ENCODE measurements at regions not wholly inside any gene's neighbourhood (a gene's known extent, or its start where the extent isn't known, plus 50 kb on each side); places are given as distances from the start of the nearest gene placed in this dataset.

DNA sequence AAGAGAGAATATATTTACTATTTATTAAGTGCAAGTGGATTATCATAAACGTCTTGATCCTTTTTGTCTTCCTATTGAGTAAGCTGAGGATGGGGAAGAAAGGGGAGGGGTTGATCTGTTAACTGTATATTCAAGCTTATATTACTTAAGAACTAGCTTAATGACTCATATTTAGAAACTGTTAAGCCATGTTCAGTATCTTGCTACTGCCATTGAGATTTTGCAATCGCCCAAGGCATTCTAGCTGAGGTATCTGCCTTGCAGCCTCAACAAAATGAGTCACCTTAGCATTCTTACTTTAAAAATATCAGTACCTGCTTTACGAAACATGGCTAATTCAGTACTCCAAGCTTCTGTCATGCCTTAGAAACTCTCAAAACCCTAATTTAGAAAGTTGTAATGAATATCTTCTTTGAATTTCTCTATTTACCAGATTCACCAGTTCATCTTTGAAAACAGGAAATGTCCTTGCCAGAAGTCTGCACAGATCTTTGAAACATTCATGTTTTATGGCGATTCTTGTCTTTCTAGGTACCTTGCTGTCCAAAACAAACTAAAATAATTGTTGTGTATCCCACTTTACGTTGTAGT lies 76.1 kb downstream of the ALG10B start:
- Histone ChIP-seq H3K79me2 (ENCODE audit: low read length) (no peaks in the 10 kb centered on the region), H3K4me3 (ENCODE audit: low read length) (peak overlapping the region; percentile 22; the same call in 1 of the 2 replicates), H3K36me3 (ENCODE audit: low read depth, low read length) (no peaks in the 10 kb centered on the region), H3K9me3 (ENCODE audit: low read length) (no peaks in the 10 kb centered on the region), H3K9me2 (replicated peaks; ENCODE audit: low read length) (no peaks in the 10 kb centered on the region), H3K9ac (ENCODE audit: low read length) (peak overlapping the region; percentile 30; the same call in 1 of the 2 replicates), H4K20me1 (ENCODE audit: low read length) (no peaks in the 10 kb centered on the region), H3K4me2 (ENCODE audit: low read length) (peak overlapping the region; percentile 77), H3F3A (ENCODE audit: low read length, unreplicated experiment) (no peaks in the 10 kb centered on the region), H3K27me3 (ENCODE audit: low read length) (no peaks in the 10 kb centered on the region), H2AFZ (ENCODE audit: low read length) (peak overlapping the region; percentile 39; the same call in 1 of the 2 replicates), H3K4me1 (ENCODE audit: insufficient read depth, low read length) (peaks cover 48% of the 10 kb centered on the region), H3K27ac (ENCODE audit: low read length) (peak overlapping the region; percentile 78)
- DNase-seq: peak; percentile 97
- CTCF ChIA-PET: no interaction called here
- POLR2A ChIA-PET (ENCODE audit: unreplicated experiment): interaction anchor here (0.5 to 0.6 kb wide), 2 partner anchors 51 to 226 kb away, joined by 3 to 4 read pairs; no protein-coding TSS in a partner anchor
- intact Hi-C loops (cut with micrococcal nuclease): no loop called here
- no TSS peak for BruUV-seq (replicated peaks)
- TF ChIP-seq EZH2 (IDR thresholded peaks at IDR 0.05; ENCODE audit: low read length, unreplicated experiment): no peak
- no peak for TF ChIP-seq EZH2phosphoT487 (IDR thresholded peaks at IDR 0.05; ENCODE audit: borderline replicate concordance, low read length)
- no peak for TF ChIP-seq CTCF (conservative IDR thresholded peaks at IDR 0.05; ENCODE audit: low read depth, low read length)
- peak; percentile 93 for ATAC-seq

- no TSS peak for BruUV-seq (replicated peaks)
- H4K20me1 ChIP-seq (ENCODE audit: low read length): no peaks in the 10 kb centered on the region
- intact Hi-C loops (cut with micrococcal nuclease): no loop called here
- TF ChIP-seq EZH2phosphoT487 (IDR thresholded peaks at IDR 0.05; ENCODE audit: borderline replicate concordance, low read length) (no peak), EZH2 (IDR thresholded peaks at IDR 0.05; ENCODE audit: low read length, unreplicated experiment) (no peak), CTCF (conservative IDR thresholded peaks at IDR 0.05; ENCODE audit: low read depth, low read length) (no peak)
- H3K4me2 ChIP-seq (ENCODE audit: low read length): no peak overlapping the region
- no peaks in the 10 kb centered on the region for H3K27me3 ChIP-seq (ENCODE audit: low read length)
- ATAC-seq (no peak), DNase-seq (no peak)
- ChIA-PET POLR2A (ENCODE audit: unreplicated experiment) (no interaction called here), CTCF (no interaction called here)
- H3K9me2 ChIP-seq (replicated peaks; ENCODE audit: low read length): no peaks in the 10 kb centered on the region
- H3K9me3 ChIP-seq (ENCODE audit: low read length): no peaks in the 10 kb centered on the region
- H3K4me1 ChIP-seq (ENCODE audit: insufficient read depth, low read length): no peaks in the 10 kb centered on the region
- H3K79me2 ChIP-seq (ENCODE audit: low read length): no peaks in the 10 kb centered on the region
- no peak overlapping the region for H3K4me3 ChIP-seq (ENCODE audit: low read length)
- H2AFZ ChIP-seq (ENCODE audit: low read length): no peak overlapping the region
- H3F3A ChIP-seq (ENCODE audit: low read length, unreplicated experiment): no peaks in the 10 kb centered on the region
- no peaks in the 10 kb centered on the region for H3K36me3 ChIP-seq (ENCODE audit: low read depth, low read length)
- H3K27ac ChIP-seq (ENCODE audit: low read length): no peak overlapping the region
- H3K9ac ChIP-seq (ENCODE audit: low read length): no peak overlapping the region
These were observed 83.2 kb downstream of the ALG10B start for GRCh38 chr12:38399711-38400206.

- Histone ChIP-seq H3F3A (ENCODE audit: low read length, unreplicated experiment) (no peaks in the 10 kb centered on the region), H3K27ac (ENCODE audit: low read length) (no peak overlapping the region), H3K79me2 (ENCODE audit: low read length) (no peaks in the 10 kb centered on the region), H3K9me3 (ENCODE audit: low read length) (no peaks in the 10 kb centered on the region), H4K20me1 (ENCODE audit: low read length) (no peaks in the 10 kb centered on the region), H3K4me2 (ENCODE audit: low read length) (no peak overlapping the region), H2AFZ (ENCODE audit: low read length) (no peak overlapping the region), H3K9ac (ENCODE audit: low read length) (no peak overlapping the region), H3K4me3 (ENCODE audit: low read length) (no peak overlapping the region), H3K36me3 (ENCODE audit: low read depth, low read length) (no peaks in the 10 kb centered on the region), H3K27me3 (ENCODE audit: low read length) (no peaks in the 10 kb centered on the region), H3K4me1 (ENCODE audit: insufficient read depth, low read length) (no peaks in the 10 kb centered on the region), H3K9me2 (replicated peaks; ENCODE audit: low read length) (no peaks in the 10 kb centered on the region)
- no peak for DNase-seq
- ChIA-PET POLR2A (ENCODE audit: unreplicated experiment) (no interaction called here), CTCF (no interaction called here)
- no TSS peak for BruUV-seq (replicated peaks)
- intact Hi-C loops (cut with micrococcal nuclease): no loop called here
- no peak for ATAC-seq
- no peak for TF ChIP-seq CTCF (conservative IDR thresholded peaks at IDR 0.05; ENCODE audit: low read depth, low read length)
- no peak for TF ChIP-seq EZH2 (IDR thresholded peaks at IDR 0.05; ENCODE audit: low read length, unreplicated experiment)
- TF ChIP-seq EZH2phosphoT487 (IDR thresholded peaks at IDR 0.05; ENCODE audit: borderline replicate concordance, low read length): no peak
These were observed 86.2 kb downstream of the ALG10B start for GRCh38 chr12:38402811-38403210.
